ENCODE measurements at regions not wholly inside any gene's neighbourhood (a gene's known extent, or its start where the extent isn't known, plus 50 kb on each side); places are given as distances from the start of the nearest gene placed in this dataset.

- Histone ChIP-seq H4K20me1 (ENCODE audit: control insufficient read depth, extremely low read depth, insufficient read depth, low read length) (no peaks in the 10 kb centered on the region), H3K27me3 (ENCODE audit: control insufficient read depth, extremely low read depth, insufficient read depth, low read length) (no peaks in the 10 kb centered on the region), H3K9ac (ENCODE audit: control insufficient read depth, extremely low read depth, insufficient read depth, low read length) (no peak overlapping the region), H3K9me1 (ENCODE audit: control insufficient read depth, extremely low read depth, insufficient read depth, low read length) (no peaks in the 10 kb centered on the region), H3K4me1 (ENCODE audit: control insufficient read depth, extremely low read depth, insufficient read depth, low read length) (no peaks in the 10 kb centered on the region), H3K4me3 (ENCODE audit: control insufficient read depth in 2 of 3, extremely low read depth in 1 of 3, insufficient read depth in 2 of 3, low read depth in 1 of 3, low read length in 3 of 3) (no peak overlapping the region), H3K9me3 (ENCODE audit: control insufficient read depth, low read depth, low read length) (no peaks in the 10 kb centered on the region), H2AFZ (ENCODE audit: control insufficient read depth, low read length) (no peak overlapping the region), H3K27ac (ENCODE audit: control insufficient read depth, insufficient read depth, low read length) (no peak overlapping the region), H3K36me3 (ENCODE audit: control insufficient read depth in 2 of 2, extremely low read depth in 1 of 2, insufficient read depth in 2 of 2, low read length in 2 of 2) (no peaks in the 10 kb centered on the region), H3K4me2 (ENCODE audit: control insufficient read depth, extremely low read depth, insufficient read depth, low read depth, low read length) (no peak overlapping the region), H3K79me2 (ENCODE audit: control insufficient read depth, insufficient read depth, low read length) (no peaks in the 10 kb centered on the region)
- dilution Hi-C loops (cut with MboI; ENCODE audit: extremely low pct_ligation_motif_present, low sequenced_read_pairs): no loop called here
- no peak for FAIRE-seq
- DNase-seq (ENCODE audit: low read depth, low spot score): no peak
- no peak for TF ChIP-seq EZH2 (IDR thresholded peaks at IDR 0.05; ENCODE audit: low read length)
- no peak for TF ChIP-seq CTCF (optimal IDR thresholded peaks at IDR 0.05 in 1 of 3, IDR thresholded peaks at IDR 0.05 in 1 of 3, conservative IDR thresholded peaks at IDR 0.05 in 1 of 3; ENCODE audit: extremely low read depth in 1 of 3, insufficient read depth in 2 of 3, low read length in 3 of 3)
Measured at GRCh38 chr2:17239550-17239949, 278.7 kb downstream of the RAD51AP2 start.

- no peak for DNase-seq (ENCODE audit: low read depth, low spot score)
- Histone ChIP-seq H3K9ac (ENCODE audit: control insufficient read depth, extremely low read depth, insufficient read depth, low read length) (no peak overlapping the region), H2AFZ (ENCODE audit: control insufficient read depth, low read length) (no peak overlapping the region), H3K4me1 (ENCODE audit: control insufficient read depth, extremely low read depth, insufficient read depth, low read length) (no peaks in the 10 kb centered on the region), H3K4me2 (ENCODE audit: control insufficient read depth, extremely low read depth, insufficient read depth, low read depth, low read length) (no peak overlapping the region), H3K36me3 (ENCODE audit: control insufficient read depth in 2 of 2, extremely low read depth in 1 of 2, insufficient read depth in 2 of 2, low read length in 2 of 2) (no peaks in the 10 kb centered on the region), H3K27ac (ENCODE audit: control insufficient read depth, insufficient read depth, low read length) (no peak overlapping the region), H3K27me3 (ENCODE audit: control insufficient read depth, extremely low read depth, insufficient read depth, low read length) (no peaks in the 10 kb centered on the region), H4K20me1 (ENCODE audit: control insufficient read depth, extremely low read depth, insufficient read depth, low read length) (no peaks in the 10 kb centered on the region), H3K4me3 (ENCODE audit: control insufficient read depth in 2 of 3, extremely low read depth in 1 of 3, insufficient read depth in 2 of 3, low read depth in 1 of 3, low read length in 3 of 3) (no peak overlapping the region), H3K9me1 (ENCODE audit: control insufficient read depth, extremely low read depth, insufficient read depth, low read length) (no peaks in the 10 kb centered on the region), H3K79me2 (ENCODE audit: control insufficient read depth, insufficient read depth, low read length) (no peaks in the 10 kb centered on the region), H3K9me3 (ENCODE audit: control insufficient read depth, low read depth, low read length) (no peaks in the 10 kb centered on the region)
- dilution Hi-C loops (cut with MboI; ENCODE audit: extremely low pct_ligation_motif_present, low sequenced_read_pairs): no loop called here
- no peak for TF ChIP-seq EZH2 (IDR thresholded peaks at IDR 0.05; ENCODE audit: low read length)
- TF ChIP-seq CTCF (optimal IDR thresholded peaks at IDR 0.05 in 1 of 3, IDR thresholded peaks at IDR 0.05 in 1 of 3, conservative IDR thresholded peaks at IDR 0.05 in 1 of 3; ENCODE audit: extremely low read depth in 1 of 3, insufficient read depth in 2 of 3, low read length in 3 of 3): no peak
- no peak for FAIRE-seq
Measured at GRCh38 chr2:17235167-17235566, 283.1 kb downstream of the RAD51AP2 start.
